ENCODE measurements at regions not wholly inside any gene's neighbourhood (a gene's known extent, or its start where the extent isn't known, plus 50 kb on each side); places are given as distances from the start of the nearest gene placed in this dataset.

DNA sequence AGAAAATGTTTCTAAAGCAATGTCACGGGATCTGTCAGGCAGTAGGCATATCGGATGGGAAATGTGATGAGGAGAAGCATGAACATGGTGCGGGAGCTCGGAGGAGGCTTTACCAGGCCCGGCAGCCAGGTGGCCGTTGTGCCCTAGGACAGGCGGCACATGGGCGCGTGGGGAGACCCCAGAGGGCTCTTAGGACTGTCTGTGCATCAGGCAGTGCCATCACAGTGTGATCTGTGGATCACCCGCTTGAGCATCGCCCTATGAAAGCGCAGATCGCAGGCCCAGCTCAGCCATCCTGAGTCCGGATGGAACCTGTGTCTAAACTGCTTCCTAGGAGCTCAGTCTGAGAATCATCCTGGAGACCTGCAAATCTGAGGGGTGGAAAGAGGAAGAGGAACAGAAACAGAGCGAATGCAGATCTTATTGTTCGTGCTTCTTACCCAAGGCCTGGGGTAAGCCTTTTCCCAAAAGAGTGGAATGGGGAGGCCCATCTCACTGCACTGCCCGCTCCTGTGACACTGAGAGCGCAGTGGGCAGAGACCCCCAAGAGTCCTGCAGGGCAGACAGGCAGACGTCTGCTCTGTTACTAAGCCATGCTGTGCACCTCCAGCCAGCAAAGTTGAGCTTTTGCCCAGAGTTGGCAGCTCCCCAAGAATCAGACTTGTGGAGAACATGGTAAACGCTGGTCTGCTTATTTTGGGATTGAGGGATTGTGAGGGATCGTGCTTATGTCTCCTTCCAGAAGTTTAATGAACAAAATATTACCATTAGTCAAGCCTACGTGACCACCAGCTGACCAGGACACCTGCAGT is 251.0 kb downstream of the RHOU start:
- Histone ChIP-seq H3K4me1 (ENCODE audit: control insufficient read depth in 4 of 4, insufficient read depth in 4 of 4, low read length in 3 of 4) (peaks cover 10 to 22% (median 15%) of the 10 kb centered on the region in 4 donors), H3K27ac (ENCODE audit: low read depth in 1 of 2, low read length in 2 of 2) (no peak overlapping the region), H3K27me3 (ENCODE audit: control insufficient read depth in 4 of 4, insufficient read depth in 4 of 4, low read length in 3 of 4) (no peaks in the 10 kb centered on the region), H3K4me3 (ENCODE audit: low read depth in 1 of 3, low read length in 3 of 3) (no peak overlapping the region), H3K9me3 (ENCODE audit: control insufficient read depth in 4 of 4, low read length in 3 of 4) (no peaks in the 10 kb centered on the region), H3K36me3 (ENCODE audit: control insufficient read depth in 4 of 4, insufficient read depth in 3 of 4, low read depth in 1 of 4, low read length in 3 of 4) (no peaks in the 10 kb centered on the region), H3K9ac (ENCODE audit: low read depth in 1 of 2, low read length in 2 of 2) (no peak overlapping the region)
- peak; percentile 28 for DNase-seq (ENCODE audit: low spot score)
- TF ChIP-seq RAD21 (IDR thresholded peaks at IDR 0.05), result peak in 1 of 2 donors; percentile 50
- TF ChIP-seq SP1 (IDR thresholded peaks at IDR 0.05), result no peak
- WGBS, result 79% methylated on average over 22 of the region's 22 CpGs

DNA sequence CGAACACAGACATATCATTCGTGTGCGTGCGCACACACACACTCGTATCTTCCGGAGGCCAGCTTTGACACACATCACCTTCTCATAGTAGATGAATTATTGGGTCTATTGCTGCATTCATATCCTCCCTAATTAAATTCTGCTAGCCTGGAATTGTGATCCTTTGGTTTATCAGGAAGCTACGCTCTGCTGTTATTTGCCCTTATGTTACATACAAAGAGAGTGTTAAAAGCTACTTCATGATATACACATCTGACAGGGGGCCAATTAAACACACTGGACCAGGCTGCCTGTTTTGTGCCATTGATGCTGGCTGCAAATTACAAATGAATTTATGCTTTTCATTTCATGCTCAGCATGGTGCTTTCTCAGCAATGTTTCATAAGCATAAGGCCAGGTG is 252.0 kb downstream of the RHOU start:
- no peak for DNase-seq (ENCODE audit: low spot score)
- TF ChIP-seq HNF4G (IDR thresholded peaks at IDR 0.05) (no peak), HNF4A (conservative IDR thresholded peaks at IDR 0.05) (no peak), EGR1 (IDR thresholded peaks at IDR 0.05; ENCODE audit: low read depth in 2 of 2) (no peak), JUND (IDR thresholded peaks at IDR 0.05) (no peak), YY1 (IDR thresholded peaks at IDR 0.05) (no peak), NR2F2 (IDR thresholded peaks at IDR 0.05) (no peak), MAX (IDR thresholded peaks at IDR 0.05) (no peak), FOXA1 (IDR thresholded peaks at IDR 0.05) (no peak)
- TF ChIP-seq, protein P1, sequence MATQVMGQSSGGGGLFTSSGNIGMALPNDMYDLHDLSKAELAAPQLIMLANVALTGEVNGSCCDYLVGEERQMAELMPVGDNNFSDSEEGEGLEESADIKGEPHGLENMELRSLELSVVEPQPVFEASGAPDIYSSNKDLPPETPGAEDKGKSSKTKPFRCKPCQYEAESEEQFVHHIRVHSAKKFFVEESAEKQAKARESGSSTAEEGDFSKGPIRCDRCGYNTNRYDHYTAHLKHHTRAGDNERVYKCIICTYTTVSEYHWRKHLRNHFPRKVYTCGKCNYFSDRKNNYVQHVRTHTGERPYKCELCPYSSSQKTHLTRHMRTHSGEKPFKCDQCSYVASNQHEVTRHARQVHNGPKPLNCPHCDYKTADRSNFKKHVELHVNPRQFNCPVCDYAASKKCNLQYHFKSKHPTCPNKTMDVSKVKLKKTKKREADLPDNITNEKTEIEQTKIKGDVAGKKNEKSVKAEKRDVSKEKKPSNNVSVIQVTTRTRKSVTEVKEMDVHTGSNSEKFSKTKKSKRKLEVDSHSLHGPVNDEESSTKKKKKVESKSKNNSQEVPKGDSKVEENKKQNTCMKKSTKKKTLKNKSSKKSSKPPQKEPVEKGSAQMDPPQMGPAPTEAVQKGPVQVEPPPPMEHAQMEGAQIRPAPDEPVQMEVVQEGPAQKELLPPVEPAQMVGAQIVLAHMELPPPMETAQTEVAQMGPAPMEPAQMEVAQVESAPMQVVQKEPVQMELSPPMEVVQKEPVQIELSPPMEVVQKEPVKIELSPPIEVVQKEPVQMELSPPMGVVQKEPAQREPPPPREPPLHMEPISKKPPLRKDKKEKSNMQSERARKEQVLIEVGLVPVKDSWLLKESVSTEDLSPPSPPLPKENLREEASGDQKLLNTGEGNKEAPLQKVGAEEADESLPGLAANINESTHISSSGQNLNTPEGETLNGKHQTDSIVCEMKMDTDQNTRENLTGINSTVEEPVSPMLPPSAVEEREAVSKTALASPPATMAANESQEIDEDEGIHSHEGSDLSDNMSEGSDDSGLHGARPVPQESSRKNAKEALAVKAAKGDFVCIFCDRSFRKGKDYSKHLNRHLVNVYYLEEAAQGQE (IDR thresholded peaks at IDR 0.05), result no peak
- TF ChIP-seq, protein P2, sequence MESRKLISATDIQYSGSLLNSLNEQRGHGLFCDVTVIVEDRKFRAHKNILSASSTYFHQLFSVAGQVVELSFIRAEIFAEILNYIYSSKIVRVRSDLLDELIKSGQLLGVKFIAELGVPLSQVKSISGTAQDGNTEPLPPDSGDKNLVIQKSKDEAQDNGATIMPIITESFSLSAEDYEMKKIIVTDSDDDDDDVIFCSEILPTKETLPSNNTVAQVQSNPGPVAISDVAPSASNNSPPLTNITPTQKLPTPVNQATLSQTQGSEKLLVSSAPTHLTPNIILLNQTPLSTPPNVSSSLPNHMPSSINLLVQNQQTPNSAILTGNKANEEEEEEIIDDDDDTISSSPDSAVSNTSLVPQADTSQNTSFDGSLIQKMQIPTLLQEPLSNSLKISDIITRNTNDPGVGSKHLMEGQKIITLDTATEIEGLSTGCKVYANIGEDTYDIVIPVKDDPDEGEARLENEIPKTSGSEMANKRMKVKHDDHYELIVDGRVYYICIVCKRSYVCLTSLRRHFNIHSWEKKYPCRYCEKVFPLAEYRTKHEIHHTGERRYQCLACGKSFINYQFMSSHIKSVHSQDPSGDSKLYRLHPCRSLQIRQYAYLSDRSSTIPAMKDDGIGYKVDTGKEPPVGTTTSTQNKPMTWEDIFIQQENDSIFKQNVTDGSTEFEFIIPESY (IDR thresholded peaks at IDR 0.05), result no peak
- Histone ChIP-seq H3K27me3 (ENCODE audit: control insufficient read depth in 4 of 4, insufficient read depth in 4 of 4, low read length in 3 of 4) (no peaks in the 10 kb centered on the region), H3K36me3 (ENCODE audit: control insufficient read depth in 4 of 4, insufficient read depth in 3 of 4, low read depth in 1 of 4, low read length in 3 of 4) (no peaks in the 10 kb centered on the region), H3K4me3 (ENCODE audit: low read depth in 1 of 3, low read length in 3 of 3) (no peak overlapping the region), H3K9me3 (ENCODE audit: control insufficient read depth in 4 of 4, low read length in 3 of 4) (no peaks in the 10 kb centered on the region), H3K9ac (ENCODE audit: low read depth in 1 of 2, low read length in 2 of 2) (no peak overlapping the region), H3K27ac (ENCODE audit: low read depth in 1 of 2, low read length in 2 of 2) (no peak overlapping the region), H3K4me1 (ENCODE audit: control insufficient read depth in 4 of 4, insufficient read depth in 4 of 4, low read length in 3 of 4) (peaks cover 10 to 29% (median 18%) of the 10 kb centered on the region in 4 donors)
- 89% methylated on average over 7 of the region's 7 CpGs for WGBS

Measured in liver (tissue), 7 donors.